Fibroblast of lung (primary cell): ENCODE measurements at regions not wholly inside any gene's neighbourhood (a gene's known extent, or its start where the extent isn't known, plus 50 kb on each side); places are given as distances from the start of the nearest gene placed in this dataset.

ENCODE experiments used
- DNase-seq, 2 donors: peaks; one replicate each; pipeline versions ENCODE4 v3.0.0 to v3.0.0-alpha.2; 2010; ENCODE audit warnings: low read depth in 2 of 2
- H2AFZ ChIP-seq: 2 replicates; pipeline ENCODE4 v1.5.1; 2012; ENCODE audit warnings: low read length, control low read depth, inconsistent platforms
- H3K27ac ChIP-seq: 2 replicates; pipeline ENCODE4 v1.5.1; 2011; ENCODE audit warnings: low read length, control low read depth; ENCODE audit not compliant: insufficient read depth
- H3K27me3 ChIP-seq: 2 replicates; pipeline ENCODE4 v1.5.1; 2011; ENCODE audit warnings: mild to moderate bottlenecking, low read length; ENCODE audit not compliant: control insufficient read depth, insufficient read depth
- H3K36me3 ChIP-seq: 2 replicates; pipeline ENCODE4 v1.5.1; 2011; ENCODE audit warnings: low read length; ENCODE audit not compliant: control insufficient read depth, insufficient read depth
- H3K4me1 ChIP-seq: 2 replicates; pipeline ENCODE4 v1.5.1; 2011; ENCODE audit warnings: low read length; ENCODE audit not compliant: control insufficient read depth, insufficient read depth; ENCODE audit errors: extremely low read depth
- H3K4me2 ChIP-seq: 2 replicates; pipeline ENCODE4 v1.5.1; 2011; ENCODE audit warnings: low read length, control low read depth; ENCODE audit not compliant: insufficient read depth; ENCODE audit errors: extremely low read depth
- H3K4me3 ChIP-seq, 4 experiments: fragments of 200-600 bp in 1 of 4; sonication (generic) in 1 of 4; replicated peaks in 1 of 4; 2 replicates each; pipeline ENCODE4 v1.5.1; 2011 to 2016; ENCODE audit warnings: low read length in 4 of 4, low read depth in 3 of 4, mild to moderate bottlenecking in 3 of 4, control low read depth in 2 of 4, inconsistent platforms in 1 of 4, mixed read lengths in 1 of 4; ENCODE audit not compliant: insufficient read depth in 1 of 4; ENCODE audit errors: control extremely low read depth in 1 of 4
- H3K79me2 ChIP-seq: 2 replicates; pipeline ENCODE4 v1.5.1; 2012; ENCODE audit warnings: mild to moderate bottlenecking, low read length, inconsistent platforms; ENCODE audit not compliant: control insufficient read depth, insufficient read depth
- H3K9ac ChIP-seq: 2 replicates; pipeline ENCODE4 v1.5.1; 2011; ENCODE audit warnings: mild to moderate bottlenecking, low read length, control low read depth; ENCODE audit not compliant: insufficient read depth
- H3K9me3 ChIP-seq: 2 replicates; pipeline ENCODE4 v1.5.1; 2012; ENCODE audit warnings: low read depth, low read length; ENCODE audit not compliant: control insufficient read depth, insufficient read depth
- H4K20me1 ChIP-seq: 2 replicates; pipeline ENCODE4 v1.5.1; 2011; ENCODE audit warnings: low read length; ENCODE audit not compliant: control insufficient read depth, insufficient read depth; ENCODE audit errors: extremely low read depth
- EZH2 ChIP-seq: IDR thresholded peaks from 2 replicates; pipeline ENCODE4 v1.5.1; 2012; ENCODE audit warnings: low read length, control low read depth, mild to moderate bottlenecking; ENCODE audit errors: missing control alignments
- TF ChIP-seq, protein P1 (sequence below), 2 donors: IDR thresholded peaks in 1 of 2; conservative IDR thresholded peaks in 1 of 2; 1 replicate in 1 of 2; 2 replicates in 1 of 2; pipeline ENCODE4 v1.5.1; 2011 to 2012; ENCODE audit warnings: low read length in 2 of 2, control low read depth in 1 of 2, inconsistent platforms in 1 of 2, low read depth in 1 of 2, mild to moderate bottlenecking in 1 of 2

DNA sequence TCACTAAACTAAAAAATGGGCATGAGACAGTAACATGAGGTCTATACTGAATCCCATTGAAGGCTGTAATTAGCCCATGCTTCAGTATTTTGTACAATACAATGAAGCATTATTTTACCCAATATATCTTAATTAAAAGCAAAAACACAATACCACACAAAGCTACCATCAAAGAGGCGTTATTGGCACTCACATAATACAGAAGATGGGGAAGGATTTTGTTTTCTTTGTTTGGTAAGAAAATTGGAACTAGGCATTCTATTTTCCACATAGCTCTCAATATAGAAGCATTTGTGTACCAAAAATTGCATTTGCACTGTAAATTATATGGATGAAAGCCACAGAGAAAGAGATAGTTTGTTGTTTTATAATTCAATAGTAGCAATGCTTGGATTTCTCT, 761.0 kb downstream of the EFNA5 start:
- H4K20me1 ChIP-seq = peaks cover 2% of the 10 kb centered on the region
- no peaks in the 10 kb centered on the region for H3K9me3 ChIP-seq
- H3K4me3 ChIP-seq = no peak overlapping the region
- no peaks in the 10 kb centered on the region for H3K27me3 ChIP-seq
- H3K9ac ChIP-seq = no peak overlapping the region
- H3K79me2 ChIP-seq = no peaks in the 10 kb centered on the region
- TF ChIP-seq, protein P1, sequence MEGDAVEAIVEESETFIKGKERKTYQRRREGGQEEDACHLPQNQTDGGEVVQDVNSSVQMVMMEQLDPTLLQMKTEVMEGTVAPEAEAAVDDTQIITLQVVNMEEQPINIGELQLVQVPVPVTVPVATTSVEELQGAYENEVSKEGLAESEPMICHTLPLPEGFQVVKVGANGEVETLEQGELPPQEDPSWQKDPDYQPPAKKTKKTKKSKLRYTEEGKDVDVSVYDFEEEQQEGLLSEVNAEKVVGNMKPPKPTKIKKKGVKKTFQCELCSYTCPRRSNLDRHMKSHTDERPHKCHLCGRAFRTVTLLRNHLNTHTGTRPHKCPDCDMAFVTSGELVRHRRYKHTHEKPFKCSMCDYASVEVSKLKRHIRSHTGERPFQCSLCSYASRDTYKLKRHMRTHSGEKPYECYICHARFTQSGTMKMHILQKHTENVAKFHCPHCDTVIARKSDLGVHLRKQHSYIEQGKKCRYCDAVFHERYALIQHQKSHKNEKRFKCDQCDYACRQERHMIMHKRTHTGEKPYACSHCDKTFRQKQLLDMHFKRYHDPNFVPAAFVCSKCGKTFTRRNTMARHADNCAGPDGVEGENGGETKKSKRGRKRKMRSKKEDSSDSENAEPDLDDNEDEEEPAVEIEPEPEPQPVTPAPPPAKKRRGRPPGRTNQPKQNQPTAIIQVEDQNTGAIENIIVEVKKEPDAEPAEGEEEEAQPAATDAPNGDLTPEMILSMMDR (conservative IDR thresholded peaks at IDR 0.05 in 1 of 2, IDR thresholded peaks at IDR 0.05 in 1 of 2; ENCODE audit: low read depth in 1 of 2, low read length in 2 of 2) = no peak
- TF ChIP-seq EZH2 = no peak
- no peaks in the 10 kb centered on the region for H3K4me1 ChIP-seq
- no peak for DNase-seq
- no peaks in the 10 kb centered on the region for H3K36me3 ChIP-seq
- H3K4me2 ChIP-seq = no peak overlapping the region
- no peak overlapping the region for H2AFZ ChIP-seq
- H3K27ac ChIP-seq = no peak overlapping the region

DNA sequence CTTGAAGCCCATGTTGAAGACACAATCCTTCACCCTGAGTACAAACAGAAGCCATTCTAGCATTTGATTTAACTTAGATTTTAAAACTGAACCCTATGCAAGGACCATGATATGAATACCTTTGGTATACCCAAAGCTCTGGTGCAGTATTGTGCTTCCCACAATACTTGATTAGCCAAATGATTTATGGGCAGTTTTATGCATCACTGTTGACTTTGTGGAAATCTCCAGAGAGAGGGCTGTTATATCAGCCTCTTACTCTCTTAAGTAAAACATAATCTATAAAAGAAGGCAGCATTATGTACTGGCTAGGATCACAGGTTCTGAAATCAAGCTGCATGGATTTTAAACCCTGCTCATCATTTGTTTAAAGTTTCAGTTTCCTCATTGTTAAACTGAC, 762.8 kb downstream of the EFNA5 start:
- Histone ChIP-seq H3K9ac (no peak overlapping the region), H3K36me3 (no peaks in the 10 kb centered on the region), H4K20me1 (peaks cover 2% of the 10 kb centered on the region), H3K4me2 (no peak overlapping the region), H3K27me3 (no peaks in the 10 kb centered on the region), H3K79me2 (no peaks in the 10 kb centered on the region), H3K4me3 (no peak overlapping the region), H3K27ac (no peak overlapping the region), H2AFZ (no peak overlapping the region), H3K9me3 (no peaks in the 10 kb centered on the region), H3K4me1 (no peaks in the 10 kb centered on the region)
- TF ChIP-seq, protein P1 (conservative IDR thresholded peaks at IDR 0.05 in 1 of 2, IDR thresholded peaks at IDR 0.05 in 1 of 2; ENCODE audit: low read depth in 1 of 2, low read length in 2 of 2) = no peak
- TF ChIP-seq EZH2 = no peak
- DNase-seq = no peak

DNA sequence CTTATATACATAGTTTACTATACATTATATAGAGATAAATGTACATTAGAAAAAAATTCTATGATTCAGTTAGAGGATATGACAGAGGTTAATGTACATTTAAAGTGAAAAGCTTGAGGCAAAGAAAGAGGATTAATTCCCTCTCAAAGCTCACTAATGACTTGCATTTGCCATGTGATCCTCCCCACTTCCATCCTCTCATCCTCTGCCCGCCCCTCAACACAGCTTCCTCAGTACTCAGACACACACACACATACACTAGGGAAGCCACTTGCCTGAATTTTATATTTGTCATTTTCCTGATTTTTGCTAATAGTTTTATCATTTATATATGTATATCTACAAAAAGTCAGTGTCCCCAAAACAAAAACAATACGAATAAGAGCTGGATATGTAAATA, 764.5 kb downstream of the EFNA5 start:
- no peaks in the 10 kb centered on the region for H3K79me2 ChIP-seq
- no peak overlapping the region for H3K27ac ChIP-seq
- H3K9ac ChIP-seq = no peak overlapping the region
- H3K27me3 ChIP-seq = no peaks in the 10 kb centered on the region
- H4K20me1 ChIP-seq = peaks cover 2% of the 10 kb centered on the region
- no peak overlapping the region for H3K4me3 ChIP-seq
- DNase-seq = no peak
- H3K9me3 ChIP-seq = no peaks in the 10 kb centered on the region
- TF ChIP-seq EZH2 = no peak
- TF ChIP-seq, protein P1 (conservative IDR thresholded peaks at IDR 0.05 in 1 of 2, IDR thresholded peaks at IDR 0.05 in 1 of 2; ENCODE audit: low read depth in 1 of 2, low read length in 2 of 2) = no peak
- no peaks in the 10 kb centered on the region for H3K36me3 ChIP-seq
- H2AFZ ChIP-seq = no peak overlapping the region
- H3K4me2 ChIP-seq = no peak overlapping the region
- no peaks in the 10 kb centered on the region for H3K4me1 ChIP-seq
